GM18519 (cell line): ENCODE measurements at regions not wholly inside any gene's neighbourhood (a gene's known extent, or its start where the extent isn't known, plus 50 kb on each side); places are given as distances from the start of the nearest gene placed in this dataset.
"Not testable (repeated sequence)": the region's sequence is repeated elsewhere in the genome, so short reads cannot be mapped to it uniquely, and the experiment has no call there.

Experiments used
- ATAC-seq: cut with Tn5 transposase; IDR thresholded peaks from one replicate; pipeline ENCODE4 v1.9.1; 2021; ENCODE audit warnings: mild to moderate bottlenecking, moderate library complexity; ENCODE audit not compliant: unreplicated experiment, low FRiP score

DNA sequence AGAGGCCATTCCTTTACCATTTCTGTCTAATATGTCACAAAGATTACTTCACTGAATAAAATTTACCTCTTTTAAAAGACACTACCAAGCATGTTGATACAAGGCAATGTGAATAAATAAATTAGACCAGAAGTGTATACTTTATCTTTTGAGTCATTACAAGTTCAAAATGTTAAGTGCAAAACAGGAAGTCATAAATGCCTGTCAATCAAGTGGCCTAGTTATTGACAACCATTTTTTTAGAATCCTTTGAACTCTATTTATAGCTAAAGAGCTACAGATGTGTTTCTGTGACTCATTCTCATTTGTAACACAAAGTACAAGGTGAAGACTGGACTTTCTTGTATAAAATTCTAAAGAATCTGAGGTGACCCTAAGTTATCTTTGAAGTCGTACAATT lies 602.7 kb upstream of the SEMA6A start:
- ATAC-seq, result no peak

DNA sequence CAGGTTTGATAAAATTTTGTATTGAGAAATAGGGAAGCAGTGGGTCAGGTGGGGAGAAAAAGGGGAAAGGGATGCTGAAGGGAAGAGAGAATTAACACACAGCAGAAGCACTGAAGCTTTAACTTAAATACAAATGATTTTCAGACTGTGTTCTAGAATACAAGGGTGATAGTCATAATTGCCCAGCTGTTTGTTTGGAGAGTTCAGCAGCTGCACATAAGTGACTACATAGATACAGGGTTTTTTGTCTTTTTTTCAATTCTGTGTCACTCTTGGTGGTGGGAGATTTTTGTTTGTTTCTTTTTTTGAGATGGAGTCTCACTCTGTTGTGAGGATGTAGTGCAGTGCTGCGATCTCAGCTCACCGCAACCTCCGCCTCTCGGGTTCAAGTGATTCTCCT lies 590.4 kb upstream of the SEMA6A start:
- ATAC-seq, result no peak

GRCh38 chr5:117161718-117162335 lies 587.2 kb upstream of the SEMA6A start:
- ATAC-seq, result no peak

GRCh38 chr5:117160391-117160790 lies 585.8 kb upstream of the SEMA6A start:
- ATAC-seq, result no peak

DNA sequence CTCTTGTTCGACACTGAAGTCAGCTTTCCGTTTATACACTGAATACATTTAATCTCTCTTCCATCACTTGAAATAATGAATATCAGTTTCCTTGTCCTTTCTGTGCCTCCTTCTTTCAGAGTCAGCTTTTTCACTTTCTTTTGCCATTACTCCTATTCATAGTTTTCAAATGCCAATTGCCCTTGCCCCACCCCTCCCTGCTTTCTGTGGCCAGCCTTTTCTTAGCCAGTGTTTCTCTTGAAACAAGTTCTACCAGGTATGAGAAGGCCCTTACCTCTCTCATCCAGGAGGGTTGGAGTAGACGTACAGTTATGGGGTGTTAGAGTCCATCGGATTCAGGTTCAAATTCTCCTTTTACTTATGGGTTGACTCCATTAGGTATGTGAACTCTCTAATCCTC lies 574.7 kb upstream of the SEMA6A start:
- no peak for ATAC-seq

- no peak for ATAC-seq
Measured at GRCh38 chr5:117144086-117144485, 569.5 kb upstream of the SEMA6A start.

GRCh38 chr5:117143406-117143805 lies 568.8 kb upstream of the SEMA6A start:
- ATAC-seq, result no peak

- no peak for ATAC-seq
Measured at GRCh38 chr5:117138523-117138922, 563.9 kb upstream of the SEMA6A start.

DNA sequence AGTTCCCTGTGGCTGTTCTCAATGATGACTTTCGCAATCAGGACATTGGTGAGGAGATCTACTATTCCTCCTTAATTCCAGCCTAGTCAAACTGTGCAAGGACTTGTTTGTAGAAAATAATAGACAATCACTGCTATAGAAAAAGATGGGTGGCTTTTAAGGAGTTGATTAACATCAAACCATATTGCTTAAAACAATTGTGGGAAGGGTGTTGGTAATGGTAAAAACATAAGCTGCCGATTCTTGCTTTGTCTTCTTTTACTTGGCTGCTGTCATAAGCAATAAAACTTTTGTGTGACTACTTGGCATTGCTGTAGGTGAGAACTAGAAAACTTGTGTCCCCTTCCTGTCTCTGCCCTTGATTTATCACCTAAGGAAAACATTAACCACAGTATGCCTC lies 561.2 kb upstream of the SEMA6A start:
- ATAC-seq, result no peak

DNA sequence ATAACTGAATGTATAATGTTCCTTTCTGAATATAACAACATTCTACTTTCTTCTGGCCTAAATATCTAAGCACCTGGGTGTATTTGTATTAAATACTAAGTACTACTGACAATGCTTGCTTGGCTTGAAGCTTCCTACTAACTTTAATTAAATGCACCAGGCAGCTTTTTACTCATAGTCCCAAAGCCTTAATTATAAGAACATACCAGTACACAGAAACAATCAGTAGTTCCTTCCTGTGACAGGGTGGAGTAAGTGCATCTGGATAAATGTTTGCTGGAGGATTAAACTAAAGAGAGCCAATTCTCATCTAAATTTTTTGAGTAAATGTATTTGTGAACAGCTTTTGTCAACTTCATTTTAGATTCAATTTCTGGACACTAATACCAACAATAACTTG lies 558.6 kb upstream of the SEMA6A start:
- ATAC-seq, result no peak

DNA sequence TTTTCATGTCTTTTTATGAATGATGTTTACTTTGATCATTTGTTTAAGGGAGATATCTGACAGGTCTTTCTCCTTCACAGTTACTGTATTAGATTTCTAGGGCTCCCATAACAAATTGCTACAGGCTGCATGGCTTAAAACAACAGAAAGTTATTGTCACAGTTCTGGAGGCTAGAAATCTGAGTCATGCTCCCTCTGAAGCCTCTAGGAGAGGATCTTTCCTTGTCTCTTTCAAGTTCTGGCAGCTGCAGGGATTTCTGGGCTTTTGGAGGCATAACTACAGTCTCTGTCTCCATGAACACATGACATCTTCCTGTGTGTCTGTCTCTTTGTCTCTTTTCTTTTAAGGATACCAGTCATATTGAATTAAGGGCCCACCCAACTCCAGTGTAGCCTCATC lies 557.3 kb upstream of the SEMA6A start:
- no peak for ATAC-seq

GRCh38 chr5:117131048-117131679 lies 556.5 kb upstream of the SEMA6A start:
- peak; percentile 96 for ATAC-seq

- peak; percentile 69 for ATAC-seq
Measured at GRCh38 chr5:117118499-117118898, 543.9 kb upstream of the SEMA6A start.

DNA sequence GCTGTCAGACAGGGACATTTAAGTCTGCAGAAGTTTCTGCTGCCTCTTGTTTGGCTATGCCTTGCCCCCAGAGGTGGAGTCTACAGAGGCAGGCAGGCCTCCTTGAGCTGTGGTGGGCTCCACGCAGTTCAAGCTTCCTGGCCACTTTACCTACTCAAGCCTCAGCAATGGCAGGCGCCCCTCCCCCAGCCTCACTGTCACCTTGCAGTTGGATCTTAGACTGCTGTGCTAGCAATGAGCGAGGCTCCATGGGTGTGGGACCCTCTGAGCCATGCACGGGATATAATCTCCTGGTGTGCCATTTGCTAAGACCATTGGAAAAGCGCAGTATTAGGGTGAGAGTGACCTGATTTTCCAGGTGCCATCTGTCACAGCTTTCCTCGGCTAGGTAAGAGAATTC lies 542.7 kb upstream of the SEMA6A start:
- ATAC-seq, result not testable (repeated sequence)

DNA sequence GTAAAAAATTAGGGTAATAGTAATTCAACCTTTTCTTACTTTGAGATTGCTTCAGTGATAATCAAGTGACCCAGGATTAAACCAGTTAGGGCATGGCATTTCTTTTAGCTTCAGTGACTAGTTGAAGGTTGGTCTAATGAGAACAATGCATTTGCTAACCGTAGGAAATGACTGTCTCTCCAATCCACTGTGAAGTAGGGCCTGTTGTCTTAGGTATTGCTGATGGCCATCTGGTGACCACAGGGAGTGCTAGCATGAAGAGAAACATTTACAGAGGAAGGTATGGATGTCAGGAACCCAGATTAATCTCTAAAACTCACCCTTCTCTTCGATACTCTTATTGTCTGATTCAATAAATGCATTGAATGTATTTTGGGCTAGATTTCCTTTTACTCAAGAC lies 535.9 kb upstream of the SEMA6A start:
- no peak for ATAC-seq

DNA sequence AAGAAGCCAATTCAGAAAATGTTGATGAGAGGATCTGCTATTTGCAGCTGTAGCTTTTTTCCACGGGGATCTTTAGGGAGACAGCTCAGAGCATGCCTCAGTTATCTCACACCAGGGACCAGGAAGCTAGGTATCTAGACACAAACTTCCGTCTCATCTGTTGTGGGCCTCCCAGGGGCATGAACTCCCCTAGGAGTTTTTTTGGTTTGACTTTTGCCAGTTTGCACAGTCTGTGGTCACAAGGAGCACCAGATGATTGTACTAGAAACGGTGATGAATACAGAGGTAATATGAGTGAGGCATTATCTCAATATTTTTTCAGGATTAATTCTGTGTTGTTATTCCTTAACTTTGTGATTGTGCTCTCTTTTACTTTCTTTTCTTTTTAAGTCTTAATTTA lies 533.2 kb upstream of the SEMA6A start:
- no peak for ATAC-seq

DNA sequence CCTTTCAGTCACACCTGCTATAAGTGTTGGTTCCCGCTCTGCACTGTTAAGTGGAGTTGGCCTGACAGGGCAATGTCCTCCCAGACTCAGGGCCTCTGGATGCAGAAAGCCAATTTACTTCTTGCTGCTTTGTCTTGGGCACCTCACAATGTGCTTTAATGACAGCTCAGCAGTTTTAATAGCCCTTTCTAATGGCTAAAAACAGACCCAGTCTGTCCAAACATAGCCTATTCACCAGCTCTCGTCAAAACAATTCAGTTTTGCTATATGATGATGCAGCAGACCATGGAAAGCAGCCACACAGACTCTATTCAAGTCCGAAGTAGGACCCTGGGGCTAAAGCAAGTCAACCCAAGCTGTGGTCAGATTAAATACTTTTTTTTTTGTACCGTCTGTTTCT lies 529.1 kb upstream of the SEMA6A start:
- no peak for ATAC-seq

DNA sequence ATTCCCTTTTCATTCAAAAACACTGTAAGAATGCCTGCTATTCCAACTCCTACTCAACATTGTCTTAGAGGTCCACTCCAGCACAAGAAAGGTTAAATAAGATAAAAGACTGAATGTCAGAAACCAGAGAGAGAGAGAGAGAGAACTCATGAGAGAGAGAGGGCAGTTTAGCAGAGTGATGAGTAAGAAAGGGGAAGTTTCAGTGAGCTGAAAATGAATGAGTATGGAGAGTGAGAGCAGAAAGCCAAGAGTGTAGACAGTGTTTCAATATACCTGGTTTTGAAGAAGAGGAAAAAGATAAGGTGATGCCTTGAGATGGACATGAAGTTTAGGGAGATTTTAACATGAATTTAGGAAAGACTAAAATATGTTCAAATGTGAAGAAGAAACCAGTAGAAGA lies 528.0 kb upstream of the SEMA6A start:
- ATAC-seq, result peak; percentile 74

DNA sequence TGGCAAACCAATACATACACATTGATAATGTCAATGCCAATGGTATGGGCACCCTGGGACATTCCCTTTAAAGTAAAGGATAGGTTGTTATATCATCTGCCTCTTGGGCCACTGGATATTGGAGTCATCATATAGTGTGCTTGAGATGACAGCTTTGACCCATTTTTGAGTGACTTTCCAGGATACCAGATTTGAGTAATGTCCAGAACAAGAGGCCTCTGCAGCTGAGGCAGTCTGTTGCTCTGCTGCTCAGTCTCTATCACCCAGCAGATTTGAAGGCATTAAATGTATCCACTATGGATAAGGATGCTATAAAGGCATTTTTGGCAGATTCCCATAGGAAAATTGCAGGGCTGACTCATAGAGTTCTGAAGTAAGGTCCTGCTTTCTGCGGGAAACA lies 525.6 kb upstream of the SEMA6A start:
- no peak for ATAC-seq

GRCh38 chr5:117098094-117098493 lies 523.5 kb upstream of the SEMA6A start:
- ATAC-seq, result no peak

DNA sequence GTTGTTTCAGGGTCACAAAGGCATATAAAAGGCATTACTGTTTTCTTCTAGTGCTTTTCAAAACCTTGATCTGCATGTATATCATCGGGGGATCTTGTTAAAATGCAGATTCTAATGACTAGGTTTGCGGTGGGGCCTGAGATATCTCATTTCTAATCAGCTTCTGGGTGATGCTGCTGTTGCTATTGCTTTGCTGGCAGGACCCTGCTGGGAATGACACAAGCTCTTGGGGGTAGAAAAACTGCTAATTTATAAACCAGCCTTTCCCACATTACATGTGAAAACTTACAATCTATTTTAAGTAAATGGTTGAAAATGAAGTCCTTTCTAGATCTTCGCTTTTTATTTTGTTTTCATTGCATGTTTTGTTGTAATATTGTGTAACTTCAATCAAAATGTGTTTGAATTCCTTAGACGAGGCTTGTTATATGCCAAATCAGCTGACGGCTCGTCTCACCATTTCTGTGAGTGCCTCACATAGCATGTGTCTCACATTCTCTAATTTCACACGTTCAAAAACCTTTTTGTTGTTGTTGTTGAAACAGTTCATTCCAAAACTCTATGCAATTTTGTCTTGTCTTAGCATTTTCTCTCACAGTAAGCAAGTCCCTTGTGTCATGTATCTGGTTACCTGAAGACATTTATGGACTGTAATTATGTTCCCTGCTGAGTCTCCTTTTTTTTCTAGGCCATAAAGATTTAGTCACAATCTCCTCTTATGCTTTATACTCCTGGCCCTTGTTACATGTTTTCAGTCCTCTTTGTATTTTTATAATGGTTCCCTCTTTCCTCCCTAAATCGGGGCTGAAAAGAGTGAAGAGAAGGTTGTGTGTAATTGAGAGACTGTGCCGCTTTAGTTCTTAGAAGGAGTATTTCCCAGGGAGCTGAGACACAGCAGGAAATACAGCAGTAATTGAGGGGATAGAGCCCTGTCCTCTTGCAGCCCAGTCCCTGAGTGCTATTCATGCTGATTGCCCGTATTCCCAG lies 521.0 kb upstream of the SEMA6A start:
- ATAC-seq, result no peak
